Activated CD8-positive, alpha-beta T cell treated with anti-CD3 and anti-CD28 coated beads for 36 hours (primary cell): ENCODE measurements at regions not wholly inside any gene's neighbourhood (a gene's known extent, or its start where the extent isn't known, plus 50 kb on each side); places are given as distances from the start of the nearest gene placed in this dataset.

Source experiments
- ATAC-seq: fragments of 200-7000 bp; cut with Tn5 transposase; one replicate; pipeline ENCODE4 v1.10.0; 2021; ENCODE audit warnings: mild to moderate bottlenecking, moderate library complexity
- CTCF ChIA-PET: fragments of 350-600 bp; sonication (Branson Sonifier 250); formaldehyde crosslinking; loops from one replicate; lab custom pipeline; 2021; ENCODE audit warnings: antibody characterized with exemption; lab: Charles Lee
- POLR2A ChIA-PET: fragments of 350-600 bp; sonication (Branson Sonifier 250); formaldehyde crosslinking; loops from one replicate; lab custom pipeline; 2021; ENCODE audit warnings: antibody characterized with exemption; lab: Charles Lee
- DNase-seq: peaks from one replicate; pipeline ENCODE4 v3.0.0-alpha.2; 2020
- H3K27ac Mint-ChIP-seq: one replicate; pipeline ENCODE4 v1.8.0; 2021; ENCODE audit warnings: mild to moderate bottlenecking, mixed read lengths
- H3K27me3 Mint-ChIP-seq: one replicate; pipeline ENCODE4 v1.8.0; 2021; ENCODE audit warnings: mixed read lengths
- H3K36me3 Mint-ChIP-seq: one replicate; pipeline ENCODE4 v1.8.0; 2021; ENCODE audit warnings: low read depth, mixed read lengths
- H3K4me1 Mint-ChIP-seq: one replicate; pipeline ENCODE4 v1.8.0; 2021; ENCODE audit warnings: low read depth, mixed read lengths
- H3K4me3 Mint-ChIP-seq: one replicate; pipeline ENCODE4 v1.8.0; 2021; ENCODE audit warnings: mild to moderate bottlenecking, moderate library complexity, mixed read lengths
- H3K9me3 Mint-ChIP-seq: one replicate; pipeline ENCODE4 v1.8.0; 2021; ENCODE audit warnings: mixed read lengths
- CTCF ChIP-seq: fragments of 200-600 bp; IDR thresholded peaks from one replicate; pipeline ENCODE4 v1.8.0; 2022; ENCODE audit warnings: antibody characterized with exemption, mild to moderate bottlenecking
- intact Hi-C: fragments of 100-400 bp; cut with micrococcal nuclease; formaldehyde crosslinking; loops from one replicate; pipeline ENCODE4 v1.10.0; 2022

- ChIA-PET CTCF (no interaction called here), POLR2A (no interaction called here)
- no peaks in the 10 kb centered on the region for H3K36me3 Mint-ChIP-seq
- no peak for DNase-seq
- intact Hi-C loops = no loop called here
- peaks cover 15% of the 10 kb centered on the region for H3K9me3 Mint-ChIP-seq
- no peaks in the 10 kb centered on the region for H3K27me3 Mint-ChIP-seq
- no peak overlapping the region for H3K4me3 Mint-ChIP-seq
- H3K27ac Mint-ChIP-seq = no peak overlapping the region
- H3K4me1 Mint-ChIP-seq = no peaks in the 10 kb centered on the region
- no peak for TF ChIP-seq CTCF
- no peak for ATAC-seq
Observed at GRCh38 chr7:98548971-98549370, 68.1 kb upstream of the NPTX2 start.

- H3K4me1 Mint-ChIP-seq = no peaks in the 10 kb centered on the region
- no peak for TF ChIP-seq CTCF
- ChIA-PET POLR2A (no interaction called here), CTCF (no interaction called here)
- ATAC-seq (no peak), DNase-seq (no peak)
- H3K9me3 Mint-ChIP-seq = peaks cover 15% of the 10 kb centered on the region
- no peaks in the 10 kb centered on the region for H3K27me3 Mint-ChIP-seq
- intact Hi-C loops = no loop called here
- no peaks in the 10 kb centered on the region for H3K36me3 Mint-ChIP-seq
- no peak overlapping the region for H3K27ac Mint-ChIP-seq
- no peak overlapping the region for H3K4me3 Mint-ChIP-seq
Observed at GRCh38 chr7:98548370-98548769, 68.7 kb upstream of the NPTX2 start.

GRCh38 chr7:98541101-98541500 is 76.0 kb upstream of the NPTX2 start:
- no peaks in the 10 kb centered on the region for H3K36me3 Mint-ChIP-seq
- H3K9me3 Mint-ChIP-seq = peaks cover 6% of the 10 kb centered on the region
- CTCF ChIA-PET = no interaction called here
- no peaks in the 10 kb centered on the region for H3K4me1 Mint-ChIP-seq
- no peak for TF ChIP-seq CTCF
- H3K4me3 Mint-ChIP-seq = no peak overlapping the region
- peaks cover 2% of the 10 kb centered on the region for H3K27me3 Mint-ChIP-seq
- no peak overlapping the region for H3K27ac Mint-ChIP-seq
- POLR2A ChIA-PET = no interaction called here
- intact Hi-C loops = no loop called here
- DNase-seq = no peak
- ATAC-seq = no peak

GRCh38 chr7:98539865-98540264 is 77.2 kb upstream of the NPTX2 start:
- Mint-ChIP-seq H3K27ac (no peak overlapping the region), H3K4me3 (no peak overlapping the region), H3K36me3 (no peaks in the 10 kb centered on the region), H3K9me3 (peaks cover 6% of the 10 kb centered on the region), H3K27me3 (peaks cover 2% of the 10 kb centered on the region), H3K4me1 (no peaks in the 10 kb centered on the region)
- DNase-seq = no peak
- intact Hi-C loops = no loop called here
- CTCF ChIA-PET = no interaction called here
- POLR2A ChIA-PET = no interaction called here
- no peak for TF ChIP-seq CTCF
- ATAC-seq = no peak

GRCh38 chr7:98536803-98537202 is 80.3 kb upstream of the NPTX2 start:
- Mint-ChIP-seq H3K27ac (no peak overlapping the region), H3K27me3 (peaks cover 2% of the 10 kb centered on the region), H3K4me3 (no peak overlapping the region), H3K9me3 (peaks cover 12% of the 10 kb centered on the region), H3K36me3 (no peaks in the 10 kb centered on the region), H3K4me1 (no peaks in the 10 kb centered on the region)
- ChIA-PET CTCF (no interaction called here), POLR2A (no interaction called here)
- intact Hi-C loops = no loop called here
- DNase-seq (no peak), ATAC-seq (no peak)
- TF ChIP-seq CTCF = no peak
